ENCODE measurements at regions not wholly inside any gene's neighbourhood (a gene's known extent, or its start where the extent isn't known, plus 50 kb on each side); places are given as distances from the start of the nearest gene placed in this dataset.

- no peak for TF ChIP-seq POLR2A (IDR thresholded peaks at IDR 0.05)
- TF ChIP-seq CTCF (IDR thresholded peaks at IDR 0.05), result no peak
These were observed 58.7 kb upstream of the MLN start for GRCh38 chr6:33862536-33862935.

Measured in breast epithelium (tissue), 3 donors.